Uterus (tissue), 2 donors: ENCODE measurements at regions not wholly inside any gene's neighbourhood (a gene's known extent, or its start where the extent isn't known, plus 50 kb on each side); places are given as distances from the start of the nearest gene placed in this dataset.

Experiments used
- CTCF ChIP-seq, 4 experiments: fragments of 200-600 bp in 2 of 4; fragments of 450-650 bp in 2 of 4; sonication (generic) in 2 of 4; IDR thresholded peaks; one replicate each; pipeline ENCODE4 v1.5.1; 2016 to 2019; ENCODE audit warnings: antibody characterized with exemption in 4 of 4, mild to moderate bottlenecking in 2 of 4, moderate library complexity in 1 of 4
- POLR2A ChIP-seq, 2 donors: fragments of 450-650 bp; IDR thresholded peaks; one replicate each; pipeline ENCODE4 v1.6.1; 2016; ENCODE audit warnings: antibody characterized with exemption in 2 of 2, mild to moderate bottlenecking in 1 of 2, moderate library complexity in 1 of 2

- TF ChIP-seq CTCF (IDR thresholded peaks at IDR 0.05) (no peak), POLR2A (IDR thresholded peaks at IDR 0.05) (no peak)
These were observed 163.2 kb upstream of the JARID2 start for GRCh38 chr6:15082708-15083107.
